GM18909 (cell line): ENCODE measurements at regions not wholly inside any gene's neighbourhood (a gene's known extent, or its start where the extent isn't known, plus 50 kb on each side); places are given as distances from the start of the nearest gene placed in this dataset.
"Not testable (repeated sequence)": the region's sequence is repeated elsewhere in the genome, so short reads cannot be mapped to it uniquely, and the experiment has no call there.

Source experiments
- ATAC-seq: cut with Tn5 transposase; IDR thresholded peaks from one replicate; pipeline ENCODE4 v1.9.1; 2021; ENCODE audit warnings: mild to moderate bottlenecking; ENCODE audit not compliant: unreplicated experiment, poor library complexity

GRCh38 chr1:191438979-191439378 is 719.3 kb upstream of the RGS18 start:
- no peak for ATAC-seq

DNA sequence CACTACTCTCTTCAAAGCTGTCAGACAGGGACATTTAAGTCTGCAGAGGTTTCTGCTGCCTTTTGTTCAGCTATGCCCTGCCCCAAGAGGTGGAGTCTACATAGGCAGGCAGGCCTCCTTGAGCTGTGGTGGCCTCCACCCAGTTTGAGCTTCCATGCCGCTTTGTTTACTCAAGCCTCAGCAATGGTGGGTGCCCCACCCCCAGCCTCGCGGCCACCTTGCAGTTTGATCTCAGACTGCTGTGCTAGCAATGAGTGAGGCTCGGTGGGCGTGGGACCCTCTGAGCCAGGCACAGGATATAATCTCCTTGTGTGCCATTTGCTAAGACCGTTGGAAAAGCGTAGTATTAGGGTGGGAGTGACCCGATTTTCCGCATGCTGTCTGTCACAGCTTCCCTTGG is 710.0 kb upstream of the RGS18 start:
- not testable (repeated sequence) for ATAC-seq

DNA sequence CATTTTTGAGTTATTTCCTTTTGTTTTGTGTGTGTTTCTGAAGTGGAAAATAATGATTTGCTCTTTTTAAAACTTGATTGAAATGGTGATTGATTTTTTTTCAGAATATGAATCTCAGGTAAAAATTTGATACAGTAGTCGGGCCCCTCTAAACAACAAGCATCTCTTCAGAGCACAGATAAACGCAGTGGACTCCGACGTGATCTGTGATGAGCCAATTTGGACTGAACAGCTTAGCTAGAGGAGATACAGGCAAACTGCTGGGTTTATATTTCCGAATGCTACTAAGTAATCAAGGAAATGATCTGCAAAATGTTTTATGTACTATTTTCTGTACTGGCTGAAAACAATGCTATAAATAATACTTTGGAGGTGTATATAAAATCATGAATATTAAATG is 705.7 kb upstream of the RGS18 start:
- ATAC-seq: no peak

- ATAC-seq: no peak
Observed at GRCh38 chr1:191453487-191453886, 704.8 kb upstream of the RGS18 start.

GRCh38 chr1:191457889-191458288 is 700.4 kb upstream of the RGS18 start:
- no peak for ATAC-seq

GRCh38 chr1:191460234-191460633 is 698.0 kb upstream of the RGS18 start:
- ATAC-seq: no peak

GRCh38 chr1:191483988-191484387 is 674.3 kb upstream of the RGS18 start:
- ATAC-seq: no peak

DNA sequence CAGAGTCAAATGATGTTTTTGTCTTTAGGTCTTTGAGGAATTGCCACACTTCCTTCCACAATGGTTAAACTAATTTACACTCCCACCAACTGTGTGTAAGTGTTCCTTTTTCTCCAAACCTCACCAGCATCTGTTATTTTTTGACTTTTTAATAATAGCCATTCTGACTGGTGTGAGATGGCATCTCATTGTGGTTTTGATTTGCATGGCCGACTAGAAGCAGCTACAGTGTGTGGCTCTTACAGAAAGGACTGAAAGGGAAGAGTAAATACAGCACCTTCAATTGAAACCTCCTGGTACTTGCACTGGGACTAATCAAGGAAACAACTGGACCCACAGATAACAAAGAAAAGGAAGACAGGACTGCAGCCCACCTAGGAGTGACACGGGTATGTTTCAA is 668.0 kb upstream of the RGS18 start:
- ATAC-seq: no peak

GRCh38 chr1:191495040-191495439 is 663.2 kb upstream of the RGS18 start:
- no peak for ATAC-seq

DNA sequence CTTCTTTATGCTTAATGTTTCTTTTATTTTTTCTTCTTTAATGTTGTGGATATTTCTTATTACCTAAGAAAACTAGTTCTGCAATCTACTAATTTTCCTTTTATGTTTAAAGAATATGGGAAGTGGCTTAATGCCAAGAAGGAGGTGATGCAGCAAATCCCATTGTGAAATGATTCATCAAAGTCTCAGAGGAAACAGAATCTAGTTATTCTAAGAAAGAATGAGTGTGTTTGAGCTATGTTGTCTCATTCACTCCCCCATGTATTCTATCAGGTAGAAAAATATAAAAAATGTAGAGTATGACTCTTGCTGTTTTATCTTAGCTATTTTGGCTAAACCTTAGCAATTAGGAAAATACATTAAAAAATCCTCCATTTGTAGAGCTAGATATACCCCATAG is 659.9 kb upstream of the RGS18 start:
- ATAC-seq: no peak

- no peak for ATAC-seq
Observed at GRCh38 chr1:191498825-191499224, 659.4 kb upstream of the RGS18 start.

GRCh38 chr1:191504999-191505398 is 653.3 kb upstream of the RGS18 start:
- ATAC-seq: no peak

GRCh38 chr1:191508239-191508638 is 650.0 kb upstream of the RGS18 start:
- peak; percentile 70 for ATAC-seq

- peak; percentile 49 for ATAC-seq
Observed at GRCh38 chr1:191511480-191511879, 646.8 kb upstream of the RGS18 start.

- no peak for ATAC-seq
Observed at GRCh38 chr1:191517826-191518225, 640.4 kb upstream of the RGS18 start.

GRCh38 chr1:191519519-191519918 is 638.7 kb upstream of the RGS18 start:
- no peak for ATAC-seq

GRCh38 chr1:191520345-191520744 is 637.9 kb upstream of the RGS18 start:
- ATAC-seq: no peak

GRCh38 chr1:191525944-191526343 is 632.3 kb upstream of the RGS18 start:
- not testable (repeated sequence) for ATAC-seq

GRCh38 chr1:191528275-191528674 is 630.0 kb upstream of the RGS18 start:
- ATAC-seq: no peak

DNA sequence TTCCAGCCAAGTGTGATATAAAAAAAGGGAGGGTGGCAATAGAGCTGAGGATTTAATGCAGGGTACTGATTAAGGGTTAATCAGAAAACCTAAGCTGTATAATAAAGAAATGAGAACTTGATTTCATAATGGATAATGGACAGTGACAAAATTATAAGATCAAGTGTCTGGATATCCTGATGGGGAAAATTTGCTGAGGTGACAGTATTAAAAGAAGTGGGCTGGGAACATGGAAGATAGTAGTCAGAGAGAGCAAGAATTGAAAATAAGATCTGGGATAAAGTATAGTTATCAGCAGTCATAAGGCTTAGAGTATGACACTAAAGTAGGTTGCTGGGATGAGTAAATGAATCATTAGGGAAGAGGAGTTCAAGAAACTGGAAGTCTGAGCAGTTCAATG is 627.3 kb upstream of the RGS18 start:
- no peak for ATAC-seq

- ATAC-seq: no peak
Observed at GRCh38 chr1:191533254-191533653, 625.0 kb upstream of the RGS18 start.

GRCh38 chr1:191536791-191537429 is 621.4 kb upstream of the RGS18 start:
- ATAC-seq: no peak

DNA sequence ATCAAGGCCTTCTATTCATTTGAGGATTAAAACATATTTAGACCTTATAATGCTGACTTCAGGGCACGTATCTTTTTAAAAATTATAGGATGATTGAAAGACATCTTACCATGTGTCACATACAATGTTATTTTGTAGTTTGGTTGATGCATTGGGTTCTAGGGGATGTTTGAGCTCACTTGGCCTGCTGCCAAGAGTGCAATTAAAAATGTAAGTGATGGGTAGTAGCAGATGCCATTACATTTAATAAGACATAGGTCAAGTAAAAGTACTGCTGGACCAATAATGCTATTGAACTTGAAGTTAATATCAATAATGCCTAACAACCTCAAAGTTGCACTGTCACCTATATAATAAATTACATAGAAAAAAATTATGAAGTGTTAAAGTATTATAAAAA is 616.5 kb upstream of the RGS18 start:
- no peak for ATAC-seq
